Psoas muscle (tissue), 7 donors: ENCODE measurements at regions not wholly inside any gene's neighbourhood (a gene's known extent, or its start where the extent isn't known, plus 50 kb on each side); places are given as distances from the start of the nearest gene placed in this dataset.
"Not testable (repeated sequence)": the region's sequence is repeated elsewhere in the genome, so short reads cannot be mapped to it uniquely, and the experiment has no call there.

Source experiments
- ATAC-seq, 4 donors: fragments of 200-7000 bp; cut with Tn5 transposase; one replicate each; pipeline ENCODE4 v1.9.1; 2020; ENCODE audit warnings: moderate library complexity in 3 of 4, mild to moderate bottlenecking in 2 of 4
- DNase-seq, 2 donors: peaks; one replicate each; pipeline ENCODE4 v3.0.0-alpha.2; 2020
- H3K27ac ChIP-seq: fragments of 200-600 bp; one replicate; pipeline ENCODE4 v1.8.0; 2022
- H3K27me3 ChIP-seq, 3 donors: fragments of 200-600 bp in 1 of 3; one replicate each; pipeline versions ENCODE4 v1.6.1 to v1.8.0; 2013 to 2022; ENCODE audit warnings: low read length in 2 of 3, mild to moderate bottlenecking in 2 of 3, moderate library complexity in 1 of 3; ENCODE audit not compliant: insufficient read depth in 3 of 3
- H3K36me3 ChIP-seq, 2 donors: fragments of 200-600 bp in 1 of 2; one replicate each; pipeline versions ENCODE4 v1.6.1 to v1.8.0; 2013 to 2022; ENCODE audit warnings: low read depth in 1 of 2, mild to moderate bottlenecking in 1 of 2, moderate library complexity in 1 of 2; ENCODE audit not compliant: insufficient read depth in 1 of 2
- H3K4me1 ChIP-seq: fragments of 200-600 bp; one replicate; pipeline ENCODE4 v1.8.0; 2022
- H3K4me3 ChIP-seq: fragments of 200-600 bp; one replicate; pipeline ENCODE4 v1.8.0; 2022; ENCODE audit warnings: mild to moderate bottlenecking
- H3K9me3 ChIP-seq: fragments of 200-600 bp; one replicate; pipeline ENCODE4 v1.8.0; 2022
- WGBS, 3 donors: extraction: QIAGEN DNeasy Blood & Tissue Kit; methylation state at CpG; one replicate each; pipeline versions ENCODE4 v1.1.6 to v1.1.7; 2013; 5-methylcytosine and 5-hydroxymethylcytosine counted together
- intact Hi-C, 2 donors: fragments of 100-400 bp; cut with DNase I; formaldehyde crosslinking; loops; one replicate each; pipeline versions ENCODE4 v1.11.0 to v1.14.2; 2022
- TF ChIP-seq, protein P1 (sequence below): fragments of 200-600 bp; IDR thresholded peaks from one replicate; pipeline ENCODE4 v1.8.0; 2022; ENCODE audit warnings: antibody characterized with exemption
- donor health status: healthy with polysubstance abuse.
- donor health status: DM: no; HTN: no; CAD: no; lungs with moderate emphysema.
- donor health status: Bipolar disorder and iron deficiency.
- donor health status: healthy.
- donor health status: DM: yes; HTN: yes; CAD: no.
- donor health status: DM: no; HTN: no; CAD: no.
- donor health status: DM: yes; HTN: yes; CAD: no.

GRCh38 chr2:195575016-195575415 lies 82.0 kb upstream of the SLC39A10 start:
- H3K4me1 ChIP-seq, result peaks cover 3% of the 10 kb centered on the region
- intact Hi-C loops, result loop anchor here in 1 of 2 donors (5.0 kb wide), 1 partner anchor 82 kb away; the partner anchor contains the start of gene SLC39A10
- no peaks in the 10 kb centered on the region for H3K9me3 ChIP-seq
- H3K36me3 ChIP-seq, result no peaks in the 10 kb centered on the region
- 89 to 94% (median 91%) methylated on average over 2 of the region's 2 CpGs for WGBS, 3 donors
- ATAC-seq (no peak), DNase-seq (no peak)
- no peak overlapping the region for H3K4me3 ChIP-seq
- no peaks in the 10 kb centered on the region for H3K27me3 ChIP-seq
- H3K27ac ChIP-seq, result no peak overlapping the region
- TF ChIP-seq, protein P1, sequence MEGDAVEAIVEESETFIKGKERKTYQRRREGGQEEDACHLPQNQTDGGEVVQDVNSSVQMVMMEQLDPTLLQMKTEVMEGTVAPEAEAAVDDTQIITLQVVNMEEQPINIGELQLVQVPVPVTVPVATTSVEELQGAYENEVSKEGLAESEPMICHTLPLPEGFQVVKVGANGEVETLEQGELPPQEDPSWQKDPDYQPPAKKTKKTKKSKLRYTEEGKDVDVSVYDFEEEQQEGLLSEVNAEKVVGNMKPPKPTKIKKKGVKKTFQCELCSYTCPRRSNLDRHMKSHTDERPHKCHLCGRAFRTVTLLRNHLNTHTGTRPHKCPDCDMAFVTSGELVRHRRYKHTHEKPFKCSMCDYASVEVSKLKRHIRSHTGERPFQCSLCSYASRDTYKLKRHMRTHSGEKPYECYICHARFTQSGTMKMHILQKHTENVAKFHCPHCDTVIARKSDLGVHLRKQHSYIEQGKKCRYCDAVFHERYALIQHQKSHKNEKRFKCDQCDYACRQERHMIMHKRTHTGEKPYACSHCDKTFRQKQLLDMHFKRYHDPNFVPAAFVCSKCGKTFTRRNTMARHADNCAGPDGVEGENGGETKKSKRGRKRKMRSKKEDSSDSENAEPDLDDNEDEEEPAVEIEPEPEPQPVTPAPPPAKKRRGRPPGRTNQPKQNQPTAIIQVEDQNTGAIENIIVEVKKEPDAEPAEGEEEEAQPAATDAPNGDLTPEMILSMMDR, result no peak

DNA sequence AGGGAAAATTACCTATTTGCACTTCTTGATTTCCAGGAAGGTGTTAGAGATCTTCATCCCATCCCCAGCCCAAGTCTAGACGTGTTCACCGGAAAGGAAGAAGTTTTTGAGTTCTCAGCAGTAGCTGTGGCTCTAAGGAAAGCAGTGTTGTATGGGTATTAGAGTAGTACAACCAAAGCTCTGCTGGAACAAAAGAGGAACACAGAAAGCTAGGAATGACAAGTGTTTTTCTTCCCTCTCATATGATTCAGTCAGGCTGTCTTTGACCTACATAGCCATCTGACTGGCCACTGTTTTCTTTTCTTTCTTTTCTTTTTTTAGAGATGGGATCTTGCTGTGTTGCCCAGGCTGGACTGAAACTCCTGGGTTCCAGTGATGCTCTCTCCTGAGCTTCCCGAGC lies 82.7 kb upstream of the SLC39A10 start:
- DNase-seq (no peak), ATAC-seq (no peak)
- intact Hi-C loops, result no loop called here
- TF ChIP-seq, protein P1, result no peak
- Histone ChIP-seq H3K36me3 (no peaks in the 10 kb centered on the region), H3K4me1 (peaks cover 3% of the 10 kb centered on the region), H3K4me3 (no peak overlapping the region), H3K27ac (no peak overlapping the region), H3K9me3 (no peaks in the 10 kb centered on the region), H3K27me3 (no peaks in the 10 kb centered on the region)
- WGBS, 3 donors, result 76 to 90% (median 84%) methylated on average over 3 of the region's 3 CpGs

GRCh38 chr2:195572895-195573683 lies 83.9 kb upstream of the SLC39A10 start:
- TF ChIP-seq, protein P1, result no peak
- intact Hi-C loops, result no loop called here
- Histone ChIP-seq H3K27me3 (no peaks in the 10 kb centered on the region), H3K36me3 (no peaks in the 10 kb centered on the region), H3K9me3 (no peaks in the 10 kb centered on the region), H3K4me1 (peaks cover 3% of the 10 kb centered on the region), H3K4me3 (no peak overlapping the region), H3K27ac (no peak overlapping the region)
- ATAC-seq (no peak), DNase-seq (no peak)
- WGBS, 3 donors, result 94 to 98% (median 94%) methylated on average over 6 of the region's 6 CpGs

- Histone ChIP-seq H3K4me3 (no peak overlapping the region), H3K4me1 (no peaks in the 10 kb centered on the region), H3K27ac (no peak overlapping the region), H3K36me3 (no peaks in the 10 kb centered on the region), H3K27me3 (no peaks in the 10 kb centered on the region), H3K9me3 (no peaks in the 10 kb centered on the region)
- ATAC-seq (no peak), DNase-seq (no peak)
- WGBS, 3 donors, result 76 to 82% (median 78%) methylated on average over 2 of the region's 2 CpGs
- intact Hi-C loops, result no loop called here
- TF ChIP-seq, protein P1, result no peak
Observed at GRCh38 chr2:195570329-195570728, 86.7 kb upstream of the SLC39A10 start.

DNA sequence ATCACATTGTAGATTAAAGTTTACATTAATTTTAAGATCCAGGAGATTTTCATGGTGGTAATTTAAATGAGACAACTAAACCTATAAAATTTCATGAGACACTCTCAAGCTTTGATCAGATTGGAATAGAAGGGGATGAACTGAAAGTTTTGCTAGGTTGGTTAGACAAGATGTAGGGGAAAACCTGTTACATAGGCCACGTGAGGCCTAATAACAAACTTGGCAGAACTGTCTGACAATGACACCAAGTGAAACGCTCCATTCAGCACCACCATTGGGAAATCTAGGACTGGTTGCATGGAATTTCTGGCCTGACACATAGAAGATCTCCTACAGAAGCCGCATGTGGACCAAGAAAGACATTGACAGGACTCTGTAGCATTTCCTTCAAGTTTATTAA lies 87.8 kb upstream of the SLC39A10 start:
- H3K4me3 ChIP-seq, result no peak overlapping the region
- H3K27ac ChIP-seq, result no peak overlapping the region
- H3K9me3 ChIP-seq, result no peaks in the 10 kb centered on the region
- DNase-seq, result no peak
- H3K4me1 ChIP-seq, result no peaks in the 10 kb centered on the region
- intact Hi-C loops, result no loop called here
- no peaks in the 10 kb centered on the region for H3K36me3 ChIP-seq
- TF ChIP-seq, protein P1, result no peak
- no peaks in the 10 kb centered on the region for H3K27me3 ChIP-seq
- no peak for ATAC-seq
- 76 to 83% (median 78%) methylated on average over 3 of the region's 3 CpGs for WGBS, 3 donors

- H3K27ac ChIP-seq, H3K36me3 ChIP-seq, H3K27me3 ChIP-seq, intact Hi-C loops, H3K4me1 ChIP-seq, DNase-seq, ATAC-seq, H3K9me3 ChIP-seq, H3K4me3 ChIP-seq: not testable (repeated sequence)
- whole genome bisulfite sequencing, 3 donors, result 88 to 90% (median 89%) methylated on average over 8 of the region's 8 CpGs
Observed at GRCh38 chr2:195564625-195565135, 92.3 kb upstream of the SLC39A10 start.
